ENCODE measurements at regions not wholly inside any gene's neighbourhood (a gene's known extent, or its start where the extent isn't known, plus 50 kb on each side); places are given as distances from the start of the nearest gene placed in this dataset.

DNA sequence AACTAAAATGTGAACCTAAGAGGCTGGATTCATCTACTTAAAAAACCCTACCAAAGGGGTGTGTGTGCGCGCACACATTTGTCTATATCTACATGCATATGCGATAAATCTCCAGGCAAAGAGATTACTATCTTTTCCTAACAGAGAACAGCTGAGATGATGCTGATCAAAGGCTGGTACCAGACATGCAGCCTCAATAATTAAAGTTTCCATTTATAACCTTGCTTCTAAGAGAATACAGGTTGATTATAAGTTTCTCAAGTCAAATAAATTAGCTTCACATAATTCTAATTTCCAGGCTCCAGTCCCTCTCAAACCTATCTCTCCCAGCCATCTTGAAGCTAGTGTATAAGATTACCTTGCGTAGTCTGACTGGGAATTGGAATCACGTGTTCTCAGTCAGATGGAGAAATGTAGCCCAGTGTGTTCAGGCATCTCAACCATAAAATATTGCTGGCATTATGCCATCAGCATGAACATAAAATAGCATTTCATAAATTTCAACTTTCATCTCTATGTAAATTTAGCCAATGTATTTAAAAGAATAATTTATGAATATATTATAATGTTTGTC is 1062.0 kb downstream of the XPNPEP1 start:
- Histone ChIP-seq H3K4me3 (no peak overlapping the region), H3K27ac (no peak overlapping the region)
- TF ChIP-seq, protein P1, sequence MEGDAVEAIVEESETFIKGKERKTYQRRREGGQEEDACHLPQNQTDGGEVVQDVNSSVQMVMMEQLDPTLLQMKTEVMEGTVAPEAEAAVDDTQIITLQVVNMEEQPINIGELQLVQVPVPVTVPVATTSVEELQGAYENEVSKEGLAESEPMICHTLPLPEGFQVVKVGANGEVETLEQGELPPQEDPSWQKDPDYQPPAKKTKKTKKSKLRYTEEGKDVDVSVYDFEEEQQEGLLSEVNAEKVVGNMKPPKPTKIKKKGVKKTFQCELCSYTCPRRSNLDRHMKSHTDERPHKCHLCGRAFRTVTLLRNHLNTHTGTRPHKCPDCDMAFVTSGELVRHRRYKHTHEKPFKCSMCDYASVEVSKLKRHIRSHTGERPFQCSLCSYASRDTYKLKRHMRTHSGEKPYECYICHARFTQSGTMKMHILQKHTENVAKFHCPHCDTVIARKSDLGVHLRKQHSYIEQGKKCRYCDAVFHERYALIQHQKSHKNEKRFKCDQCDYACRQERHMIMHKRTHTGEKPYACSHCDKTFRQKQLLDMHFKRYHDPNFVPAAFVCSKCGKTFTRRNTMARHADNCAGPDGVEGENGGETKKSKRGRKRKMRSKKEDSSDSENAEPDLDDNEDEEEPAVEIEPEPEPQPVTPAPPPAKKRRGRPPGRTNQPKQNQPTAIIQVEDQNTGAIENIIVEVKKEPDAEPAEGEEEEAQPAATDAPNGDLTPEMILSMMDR (IDR thresholded peaks at IDR 0.05), result no peak
- DNase-seq (ENCODE audit: low spot score), result no peak

DNA sequence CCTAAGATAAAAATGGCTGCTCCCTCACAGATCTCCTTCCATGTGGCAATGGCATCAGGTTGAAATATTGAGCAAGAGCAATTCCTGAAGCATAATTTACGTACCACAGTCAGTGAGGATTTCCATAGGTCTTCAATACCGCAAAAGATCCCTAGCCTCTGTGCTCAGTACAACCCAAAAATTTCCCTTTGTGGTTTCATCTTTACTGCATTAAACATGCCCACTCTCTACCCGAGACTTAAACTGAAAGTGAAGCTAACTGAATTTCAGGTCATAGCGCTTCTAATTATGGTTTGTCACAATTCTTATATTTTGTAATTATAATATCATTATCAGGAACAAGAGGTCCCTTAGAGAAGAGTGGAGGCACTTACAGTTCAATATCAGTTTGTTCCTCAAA is 1071.1 kb downstream of the XPNPEP1 start:
- TF ChIP-seq, protein P1 (IDR thresholded peaks at IDR 0.05), result no peak
- DNase-seq (ENCODE audit: low spot score), result no peak
- Histone ChIP-seq H3K4me3 (no peak overlapping the region), H3K27ac (no peak overlapping the region)

DNA sequence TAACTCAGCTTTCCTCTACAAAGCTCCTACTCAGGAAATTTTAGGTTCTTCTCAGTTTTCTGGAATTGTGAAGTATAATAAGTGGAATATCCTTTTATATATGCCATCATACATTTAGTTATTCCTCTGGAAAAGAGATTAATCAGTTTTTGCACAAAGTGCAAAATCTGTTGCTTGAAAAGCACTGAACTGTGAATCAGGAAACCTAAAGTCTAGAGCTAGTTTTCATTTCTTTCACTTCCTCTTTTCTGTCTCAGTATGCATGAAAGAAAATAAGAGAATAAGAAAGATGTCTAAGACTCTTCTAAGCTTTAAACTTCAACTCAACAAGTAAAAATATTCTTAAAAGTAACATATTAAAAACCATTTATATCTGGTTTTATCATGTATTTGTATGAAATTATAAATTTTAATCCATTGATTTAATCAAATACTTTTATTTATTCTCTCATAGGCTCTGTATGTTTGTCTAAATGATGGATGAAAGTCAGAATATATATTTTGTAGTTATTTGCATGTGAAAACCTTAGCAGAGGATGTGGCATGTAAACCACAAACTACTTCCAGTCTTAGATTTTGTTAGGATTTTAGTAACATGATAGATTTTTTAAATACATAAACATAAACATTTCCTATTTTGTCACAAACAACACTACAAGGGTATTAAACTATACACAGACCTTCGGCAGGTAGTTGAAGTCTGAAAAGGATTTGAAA is 1073.0 kb downstream of the XPNPEP1 start:
- DNase-seq (ENCODE audit: low spot score), result no peak
- Histone ChIP-seq H3K27ac (no peak overlapping the region), H3K4me3 (no peak overlapping the region)
- TF ChIP-seq, protein P1 (IDR thresholded peaks at IDR 0.05), result no peak

- Histone ChIP-seq H3K4me3 (no peak overlapping the region), H3K27ac (no peak overlapping the region)
- DNase-seq (ENCODE audit: low spot score), result no peak
- TF ChIP-seq, protein P1 (IDR thresholded peaks at IDR 0.05), result no peak
These were observed 1073.6 kb downstream of the XPNPEP1 start for GRCh38 chr10:108849688-108850087.

- TF ChIP-seq, protein P1 (IDR thresholded peaks at IDR 0.05), result no peak
- Histone ChIP-seq H3K4me3 (no peak overlapping the region), H3K27ac (no peak overlapping the region)
- DNase-seq (ENCODE audit: low spot score), result no peak
These were observed 1074.1 kb downstream of the XPNPEP1 start for GRCh38 chr10:108849186-108849585.

DNA sequence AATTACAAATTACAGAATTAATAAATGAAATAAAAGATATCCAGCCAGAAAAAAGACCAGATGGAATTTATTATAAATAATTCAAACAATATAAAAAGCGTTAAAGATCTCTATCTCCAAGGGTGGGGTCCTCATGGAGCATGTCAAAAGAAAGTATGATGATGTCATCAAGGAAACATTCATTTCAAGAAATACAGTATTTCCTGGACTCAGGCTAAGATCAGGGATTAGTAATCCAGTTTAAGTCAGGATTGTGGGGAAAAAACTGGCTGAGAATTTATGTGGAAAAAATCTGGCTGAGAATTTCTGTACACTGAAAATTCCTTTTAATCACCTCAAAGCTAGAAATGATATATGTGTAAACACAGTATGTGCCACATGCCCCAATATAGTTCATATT is 1075.3 kb downstream of the XPNPEP1 start:
- Histone ChIP-seq H3K4me3 (no peak overlapping the region), H3K27ac (no peak overlapping the region)
- no peak for DNase-seq (ENCODE audit: low spot score)
- TF ChIP-seq, protein P1 (IDR thresholded peaks at IDR 0.05), result no peak

DNA sequence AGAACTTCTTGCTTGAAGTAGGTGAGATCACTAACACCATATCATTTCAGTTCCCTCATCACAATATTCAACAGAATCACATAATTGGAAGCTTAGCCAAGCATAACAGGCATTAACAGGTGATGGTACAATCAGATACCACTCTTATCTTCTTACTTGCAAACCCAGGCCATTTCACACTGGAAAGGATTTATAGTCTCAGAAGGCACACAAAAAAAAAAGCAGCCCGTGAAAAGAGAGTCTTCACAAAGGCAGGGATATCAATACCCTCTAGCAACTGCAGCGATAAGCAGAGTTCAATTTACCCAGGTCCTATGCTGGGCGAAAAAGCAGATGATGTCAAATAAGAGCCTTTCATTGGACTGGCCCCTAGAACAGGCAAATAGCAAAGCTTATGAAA is 1082.4 kb downstream of the XPNPEP1 start:
- Histone ChIP-seq H3K4me3 (no peak overlapping the region), H3K27ac (no peak overlapping the region)
- DNase-seq (ENCODE audit: low spot score), result no peak
- TF ChIP-seq, protein P1 (IDR thresholded peaks at IDR 0.05), result no peak
